ENCODE measurements at regions not wholly inside any gene's neighbourhood (a gene's known extent, or its start where the extent isn't known, plus 50 kb on each side); places are given as distances from the start of the nearest gene placed in this dataset.

DNA sequence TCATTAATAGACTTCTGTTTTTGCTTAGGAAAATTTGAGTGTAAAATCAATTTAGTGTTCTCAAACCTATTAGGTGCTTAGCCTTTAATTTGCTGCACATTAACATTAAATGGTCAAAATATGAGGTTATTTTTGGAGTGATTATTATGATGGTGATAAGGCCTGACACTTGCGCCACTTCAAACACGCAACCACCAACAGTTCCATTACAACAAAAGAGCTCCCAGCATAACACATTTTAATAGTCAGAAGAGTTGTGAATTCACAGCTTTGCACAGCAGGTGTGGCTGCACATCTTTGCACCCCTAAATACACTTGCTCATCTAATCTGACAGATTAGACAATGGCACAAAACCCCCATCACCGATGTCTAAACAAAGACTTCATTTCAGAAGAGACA, 940.7 kb downstream of the NR2F1-AS1 start:
- TF ChIP-seq, protein P1, sequence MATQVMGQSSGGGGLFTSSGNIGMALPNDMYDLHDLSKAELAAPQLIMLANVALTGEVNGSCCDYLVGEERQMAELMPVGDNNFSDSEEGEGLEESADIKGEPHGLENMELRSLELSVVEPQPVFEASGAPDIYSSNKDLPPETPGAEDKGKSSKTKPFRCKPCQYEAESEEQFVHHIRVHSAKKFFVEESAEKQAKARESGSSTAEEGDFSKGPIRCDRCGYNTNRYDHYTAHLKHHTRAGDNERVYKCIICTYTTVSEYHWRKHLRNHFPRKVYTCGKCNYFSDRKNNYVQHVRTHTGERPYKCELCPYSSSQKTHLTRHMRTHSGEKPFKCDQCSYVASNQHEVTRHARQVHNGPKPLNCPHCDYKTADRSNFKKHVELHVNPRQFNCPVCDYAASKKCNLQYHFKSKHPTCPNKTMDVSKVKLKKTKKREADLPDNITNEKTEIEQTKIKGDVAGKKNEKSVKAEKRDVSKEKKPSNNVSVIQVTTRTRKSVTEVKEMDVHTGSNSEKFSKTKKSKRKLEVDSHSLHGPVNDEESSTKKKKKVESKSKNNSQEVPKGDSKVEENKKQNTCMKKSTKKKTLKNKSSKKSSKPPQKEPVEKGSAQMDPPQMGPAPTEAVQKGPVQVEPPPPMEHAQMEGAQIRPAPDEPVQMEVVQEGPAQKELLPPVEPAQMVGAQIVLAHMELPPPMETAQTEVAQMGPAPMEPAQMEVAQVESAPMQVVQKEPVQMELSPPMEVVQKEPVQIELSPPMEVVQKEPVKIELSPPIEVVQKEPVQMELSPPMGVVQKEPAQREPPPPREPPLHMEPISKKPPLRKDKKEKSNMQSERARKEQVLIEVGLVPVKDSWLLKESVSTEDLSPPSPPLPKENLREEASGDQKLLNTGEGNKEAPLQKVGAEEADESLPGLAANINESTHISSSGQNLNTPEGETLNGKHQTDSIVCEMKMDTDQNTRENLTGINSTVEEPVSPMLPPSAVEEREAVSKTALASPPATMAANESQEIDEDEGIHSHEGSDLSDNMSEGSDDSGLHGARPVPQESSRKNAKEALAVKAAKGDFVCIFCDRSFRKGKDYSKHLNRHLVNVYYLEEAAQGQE (IDR thresholded peaks at IDR 0.05; ENCODE audit: insufficient read depth in 1 of 2, low read depth in 2 of 2, low read length in 1 of 2), result no peak
- TF ChIP-seq, protein P2, sequence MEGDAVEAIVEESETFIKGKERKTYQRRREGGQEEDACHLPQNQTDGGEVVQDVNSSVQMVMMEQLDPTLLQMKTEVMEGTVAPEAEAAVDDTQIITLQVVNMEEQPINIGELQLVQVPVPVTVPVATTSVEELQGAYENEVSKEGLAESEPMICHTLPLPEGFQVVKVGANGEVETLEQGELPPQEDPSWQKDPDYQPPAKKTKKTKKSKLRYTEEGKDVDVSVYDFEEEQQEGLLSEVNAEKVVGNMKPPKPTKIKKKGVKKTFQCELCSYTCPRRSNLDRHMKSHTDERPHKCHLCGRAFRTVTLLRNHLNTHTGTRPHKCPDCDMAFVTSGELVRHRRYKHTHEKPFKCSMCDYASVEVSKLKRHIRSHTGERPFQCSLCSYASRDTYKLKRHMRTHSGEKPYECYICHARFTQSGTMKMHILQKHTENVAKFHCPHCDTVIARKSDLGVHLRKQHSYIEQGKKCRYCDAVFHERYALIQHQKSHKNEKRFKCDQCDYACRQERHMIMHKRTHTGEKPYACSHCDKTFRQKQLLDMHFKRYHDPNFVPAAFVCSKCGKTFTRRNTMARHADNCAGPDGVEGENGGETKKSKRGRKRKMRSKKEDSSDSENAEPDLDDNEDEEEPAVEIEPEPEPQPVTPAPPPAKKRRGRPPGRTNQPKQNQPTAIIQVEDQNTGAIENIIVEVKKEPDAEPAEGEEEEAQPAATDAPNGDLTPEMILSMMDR (IDR thresholded peaks at IDR 0.05), result no peak
- TF ChIP-seq POLR2AphosphoS5 (IDR thresholded peaks at IDR 0.05; ENCODE audit: low read depth, low read length) (no peak), TCF7L2 (IDR thresholded peaks at IDR 0.05; ENCODE audit: low read depth, low read length) (peak; percentile 85), SIN3A (IDR thresholded peaks at IDR 0.05; ENCODE audit: borderline replicate concordance, insufficient read depth, low read depth, low read length) (no peak)
